ENCODE measurements at regions not wholly inside any gene's neighbourhood (a gene's known extent, or its start where the extent isn't known, plus 50 kb on each side); places are given as distances from the start of the nearest gene placed in this dataset.

DNA sequence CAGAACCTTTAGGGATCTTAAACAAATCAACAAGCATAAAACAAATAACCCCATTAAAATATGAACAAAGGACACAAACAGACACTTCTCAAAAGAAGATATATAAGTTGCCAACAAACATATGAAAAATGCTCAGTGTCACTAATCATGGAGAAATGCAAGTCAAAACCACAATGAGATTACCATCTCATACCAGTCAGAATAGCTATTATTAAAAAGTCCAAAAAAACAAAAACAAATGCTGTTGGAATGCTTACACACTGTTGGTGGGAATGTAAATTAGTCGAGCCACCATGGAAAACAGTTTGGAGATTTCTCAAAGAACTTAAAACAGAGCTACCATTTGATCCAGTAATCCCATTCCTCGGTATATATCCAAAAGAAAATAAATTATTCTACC, 423.6 kb downstream of the OTOL1 start:
- TF ChIP-seq EZH2 (IDR thresholded peaks at IDR 0.05; ENCODE audit: borderline replicate concordance, low read depth, low read length, poor library complexity, severe bottlenecking), result no peak
- TF ChIP-seq, protein P1, sequence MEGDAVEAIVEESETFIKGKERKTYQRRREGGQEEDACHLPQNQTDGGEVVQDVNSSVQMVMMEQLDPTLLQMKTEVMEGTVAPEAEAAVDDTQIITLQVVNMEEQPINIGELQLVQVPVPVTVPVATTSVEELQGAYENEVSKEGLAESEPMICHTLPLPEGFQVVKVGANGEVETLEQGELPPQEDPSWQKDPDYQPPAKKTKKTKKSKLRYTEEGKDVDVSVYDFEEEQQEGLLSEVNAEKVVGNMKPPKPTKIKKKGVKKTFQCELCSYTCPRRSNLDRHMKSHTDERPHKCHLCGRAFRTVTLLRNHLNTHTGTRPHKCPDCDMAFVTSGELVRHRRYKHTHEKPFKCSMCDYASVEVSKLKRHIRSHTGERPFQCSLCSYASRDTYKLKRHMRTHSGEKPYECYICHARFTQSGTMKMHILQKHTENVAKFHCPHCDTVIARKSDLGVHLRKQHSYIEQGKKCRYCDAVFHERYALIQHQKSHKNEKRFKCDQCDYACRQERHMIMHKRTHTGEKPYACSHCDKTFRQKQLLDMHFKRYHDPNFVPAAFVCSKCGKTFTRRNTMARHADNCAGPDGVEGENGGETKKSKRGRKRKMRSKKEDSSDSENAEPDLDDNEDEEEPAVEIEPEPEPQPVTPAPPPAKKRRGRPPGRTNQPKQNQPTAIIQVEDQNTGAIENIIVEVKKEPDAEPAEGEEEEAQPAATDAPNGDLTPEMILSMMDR (conservative IDR thresholded peaks at IDR 0.05; ENCODE audit: low read depth, low read length), result no peak

Data from A673 (cell line).